H9 (cell line): ENCODE measurements at regions not wholly inside any gene's neighbourhood (a gene's known extent, or its start where the extent isn't known, plus 50 kb on each side); places are given as distances from the start of the nearest gene placed in this dataset.

Experiments
- DNase-seq: peaks from one replicate; pipeline ENCODE4 v3.0.0-alpha.2; 2017
- H2AFZ ChIP-seq: one replicate; pipeline ENCODE4 v1.6.1; 2013; ENCODE audit warnings: mild to moderate bottlenecking, low read length, control low read depth, moderate library complexity
- H2AK5ac ChIP-seq: 2 replicates; pipeline ENCODE4 v1.6.1; 2013; ENCODE audit warnings: low read length, control low read depth, mixed read lengths; ENCODE audit not compliant: insufficient read length
- H2BK120ac ChIP-seq: one replicate; pipeline ENCODE4 v1.6.1; 2013; ENCODE audit warnings: low read depth, mild to moderate bottlenecking, low read length, control low read depth, inconsistent platforms; ENCODE audit not compliant: poor library complexity, severe bottlenecking
- H2BK12ac ChIP-seq: 2 replicates; pipeline ENCODE4 v1.6.1; 2013; ENCODE audit warnings: low read length, control low read depth, mixed read lengths, low read depth; ENCODE audit not compliant: insufficient read length
- H2BK15ac ChIP-seq: 2 replicates; pipeline ENCODE4 v1.6.1; 2013; ENCODE audit warnings: low read depth, low read length, control low read depth
- H2BK20ac ChIP-seq: one replicate; pipeline ENCODE4 v1.6.1; 2013; ENCODE audit warnings: low read depth, mild to moderate bottlenecking, low read length, control low read depth, inconsistent platforms; ENCODE audit not compliant: poor library complexity, severe bottlenecking
- H2BK5ac ChIP-seq: 2 replicates; pipeline ENCODE4 v1.6.1; 2013; ENCODE audit warnings: low read length, control low read depth, mixed read lengths; ENCODE audit not compliant: insufficient read length
- H3K14ac ChIP-seq: 2 replicates; pipeline ENCODE4 v1.6.1; 2013; ENCODE audit warnings: low read length, control low read depth; ENCODE audit not compliant: insufficient read depth
- H3K18ac ChIP-seq: 2 replicates; pipeline ENCODE4 v1.6.1; 2013; ENCODE audit warnings: low read depth, mild to moderate bottlenecking, mixed read lengths, low read length, control low read depth; ENCODE audit not compliant: insufficient read length
- H3K23ac ChIP-seq: 2 replicates; pipeline ENCODE4 v1.6.1; 2013; ENCODE audit warnings: low read length, control low read depth, mixed read lengths, low read depth; ENCODE audit not compliant: insufficient read length
- H3K23me2 ChIP-seq: 2 replicates; pipeline ENCODE4 v1.6.1; 2013; ENCODE audit warnings: low read depth, mild to moderate bottlenecking, mixed read lengths, low read length, control low read depth; ENCODE audit not compliant: insufficient read length, poor library complexity, severe bottlenecking
- H3K27ac ChIP-seq: 2 replicates; pipeline ENCODE4 v1.5.1; 2013; ENCODE audit warnings: low read length, control low read depth, mixed read lengths, low read depth; ENCODE audit not compliant: insufficient read length
- H3K27me3 ChIP-seq: 2 replicates; pipeline ENCODE4 v1.6.1; 2013; ENCODE audit warnings: low read length, control low read depth, inconsistent platforms; ENCODE audit not compliant: insufficient read depth
- H3K4ac ChIP-seq: 2 replicates; pipeline ENCODE4 v1.6.1; 2013; ENCODE audit warnings: low read depth, mild to moderate bottlenecking, control low read depth, inconsistent platforms, low read length, moderate library complexity
- H3K4me1 ChIP-seq: 2 replicates; pipeline ENCODE4 v1.6.1; 2013; ENCODE audit warnings: low read length, control low read depth, inconsistent platforms; ENCODE audit not compliant: insufficient read depth
- H3K4me2 ChIP-seq: 2 replicates; pipeline ENCODE4 v1.6.1; 2013; ENCODE audit warnings: low read length, control low read depth, mixed read lengths; ENCODE audit not compliant: insufficient read length, insufficient read depth
- H3K56ac ChIP-seq: 2 replicates; pipeline ENCODE4 v1.6.1; 2013; ENCODE audit warnings: low read depth, mild to moderate bottlenecking, mixed read lengths, low read length, control low read depth; ENCODE audit not compliant: insufficient read length
- H3K79me1 ChIP-seq: 2 replicates; pipeline ENCODE4 v1.6.1; 2013; ENCODE audit warnings: low read depth, mild to moderate bottlenecking, moderate library complexity, low read length, control low read depth, inconsistent platforms; ENCODE audit not compliant: insufficient read depth, poor library complexity, severe bottlenecking
- H3K79me2 ChIP-seq: 2 replicates; pipeline ENCODE4 v1.6.1; 2013; ENCODE audit warnings: low read length, control low read depth, inconsistent platforms; ENCODE audit not compliant: insufficient read depth
- H3K9ac ChIP-seq: 2 replicates; pipeline ENCODE4 v1.6.1; 2013; ENCODE audit warnings: low read length, control low read depth, mixed read lengths; ENCODE audit not compliant: insufficient read length; ENCODE audit errors: extremely low read depth
- H3K9me3 ChIP-seq: one replicate; pipeline ENCODE4 v1.6.1; 2013; ENCODE audit warnings: low read depth, low read length, inconsistent platforms; ENCODE audit not compliant: control insufficient read depth
- H3T11ph ChIP-seq: one replicate; pipeline ENCODE4 v1.6.1; 2013; ENCODE audit warnings: mild to moderate bottlenecking, low read length, control low read depth, inconsistent platforms
- H4K20me1 ChIP-seq: one replicate; pipeline ENCODE4 v1.6.1; 2013; ENCODE audit not compliant: control insufficient read depth, insufficient read length, insufficient read depth
- H4K5ac ChIP-seq: 2 replicates; pipeline ENCODE4 v1.6.1; 2013; ENCODE audit warnings: low read depth, mild to moderate bottlenecking, mixed read lengths, low read length, control low read depth; ENCODE audit not compliant: insufficient read length
- H4K8ac ChIP-seq: replicated peaks from 2 replicates; pipeline ENCODE4 v1.6.1; 2013; ENCODE audit warnings: low read length, control low read depth, mixed read lengths, low read depth; ENCODE audit not compliant: insufficient read length
- H4K91ac ChIP-seq: 2 replicates; pipeline ENCODE4 v1.6.1; 2013; ENCODE audit warnings: low read depth, mild to moderate bottlenecking, moderate library complexity, mixed read lengths, low read length, control low read depth; ENCODE audit not compliant: insufficient read length
- H3K27ac Mint-ChIP-seq, 3 experiments: 2 replicates in 2 of 3; 3 replicates in 1 of 3; pipeline ENCODE4 v1.8.0; 2020 to 2021; ENCODE audit warnings: mixed read lengths in 3 of 3, mild to moderate bottlenecking in 1 of 3, moderate library complexity in 1 of 3
- H3K27me3 Mint-ChIP-seq: 2 replicates; pipeline ENCODE4 v1.8.0; 2021; ENCODE audit warnings: low read depth, mild to moderate bottlenecking, moderate library complexity, mixed read lengths
- H3K36me3 Mint-ChIP-seq, 3 experiments: 2 replicates in 2 of 3; 3 replicates in 1 of 3; pipeline ENCODE4 v1.8.0; 2020 to 2021; ENCODE audit warnings: low read depth in 3 of 3, mixed read lengths in 3 of 3; ENCODE audit not compliant: insufficient read depth in 1 of 3
- H3K4me1 Mint-ChIP-seq, 2 experiments: 2 replicates each; pipeline ENCODE4 v1.8.0; 2020; ENCODE audit warnings: mixed read lengths in 2 of 2
- H3K4me3 Mint-ChIP-seq, 2 experiments: 2 replicates in 1 of 2; 3 replicates in 1 of 2; pipeline ENCODE4 v1.8.0; 2020 to 2021; ENCODE audit warnings: mild to moderate bottlenecking in 2 of 2, mixed read lengths in 2 of 2, moderate library complexity in 1 of 2
- H3K9me3 Mint-ChIP-seq, 2 experiments: 2 replicates in 1 of 2; 3 replicates in 1 of 2; pipeline ENCODE4 v1.8.0; 2020; ENCODE audit warnings: mild to moderate bottlenecking in 2 of 2, mixed read lengths in 2 of 2, moderate library complexity in 1 of 2
- WGBS: extraction: QIAGEN DNeasy Blood & Tissue Kit; methylation state at CpG from one replicate; pipeline ENCODE4 v1.1.7; 2013; ENCODE audit warnings: missing lambda C conversion rate, low lambda C conversion rate, mixed read lengths; ENCODE audit not compliant: insufficient read length; ENCODE audit errors: extremely low coverage; 5-methylcytosine and 5-hydroxymethylcytosine counted together
- TF ChIP-seq, protein P1 (sequence below): fragments of 200-600 bp; sonication (generic); conservative IDR thresholded peaks from 3 replicates; pipeline ENCODE4 v1.8.0; 2021; ENCODE audit warnings: antibody characterized with exemption, mild to moderate bottlenecking

DNA sequence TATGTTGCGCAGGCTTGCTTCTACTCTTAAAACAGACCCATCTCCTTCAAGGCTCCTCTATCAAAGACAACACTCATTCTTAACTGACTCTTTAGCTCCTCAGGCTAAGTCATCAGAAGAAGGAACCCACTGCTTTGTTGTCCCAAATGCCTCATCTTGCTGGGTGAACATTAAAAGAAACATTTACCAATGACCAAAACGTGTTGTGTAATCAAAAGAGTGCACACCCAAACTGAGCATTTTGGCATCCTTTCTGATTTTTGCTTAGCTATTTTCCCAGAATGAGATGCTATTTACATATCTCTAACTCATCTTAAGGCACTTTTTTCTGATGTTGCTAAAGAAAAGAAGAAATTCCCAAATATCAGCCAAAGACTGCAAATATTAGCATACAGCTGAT lies 131.7 kb upstream of the VCX3A start:
- H3K4me1 ChIP-seq, result no peaks in the 10 kb centered on the region
- no peaks in the 10 kb centered on the region for H3K79me2 ChIP-seq
- no peak overlapping the region for H4K91ac ChIP-seq
- H2AFZ ChIP-seq, result no peak overlapping the region
- no peak overlapping the region for H3K9ac ChIP-seq
- no peak overlapping the region for H4K8ac ChIP-seq
- H2BK120ac ChIP-seq, result no peak overlapping the region
- no peak overlapping the region for H2BK5ac ChIP-seq
- no peak overlapping the region for H2BK15ac ChIP-seq
- no peak overlapping the region for H2BK20ac ChIP-seq
- no peak overlapping the region for H3K18ac ChIP-seq
- no peak overlapping the region for H2AK5ac ChIP-seq
- DNase-seq, result no peak
- H3K14ac ChIP-seq, result no peak overlapping the region
- no CpG with 5 or more reads among the region's 2 CpGs for WGBS
- H3K56ac ChIP-seq, result no peak overlapping the region
- Mint-ChIP-seq H3K36me3 (peaks cover 10 to 14% (median 11%) of the 10 kb centered on the region in 3 experiments), H3K4me1 (peaks cover 19 to 31% of the 10 kb centered on the region in 2 experiments), H3K9me3 (peaks cover 0 to 6% of the 10 kb centered on the region in 2 experiments; a peak in 3 of 5 replicates), H3K27me3 (no peaks in the 10 kb centered on the region), H3K27ac (no peak overlapping the region), H3K4me3 (no peak overlapping the region)
- no peaks in the 10 kb centered on the region for H4K20me1 ChIP-seq
- no peaks in the 10 kb centered on the region for H3K23me2 ChIP-seq
- H3K9me3 ChIP-seq, result no peaks in the 10 kb centered on the region
- H3K4ac ChIP-seq, result no peak overlapping the region
- H3K27ac ChIP-seq, result no peak overlapping the region
- no peak overlapping the region for H3K4me2 ChIP-seq
- H3K23ac ChIP-seq, result no peak overlapping the region
- no peak overlapping the region for H2BK12ac ChIP-seq
- no peak overlapping the region for H3T11ph ChIP-seq
- H3K27me3 ChIP-seq, result no peaks in the 10 kb centered on the region
- no peaks in the 10 kb centered on the region for H3K79me1 ChIP-seq
- TF ChIP-seq, protein P1, sequence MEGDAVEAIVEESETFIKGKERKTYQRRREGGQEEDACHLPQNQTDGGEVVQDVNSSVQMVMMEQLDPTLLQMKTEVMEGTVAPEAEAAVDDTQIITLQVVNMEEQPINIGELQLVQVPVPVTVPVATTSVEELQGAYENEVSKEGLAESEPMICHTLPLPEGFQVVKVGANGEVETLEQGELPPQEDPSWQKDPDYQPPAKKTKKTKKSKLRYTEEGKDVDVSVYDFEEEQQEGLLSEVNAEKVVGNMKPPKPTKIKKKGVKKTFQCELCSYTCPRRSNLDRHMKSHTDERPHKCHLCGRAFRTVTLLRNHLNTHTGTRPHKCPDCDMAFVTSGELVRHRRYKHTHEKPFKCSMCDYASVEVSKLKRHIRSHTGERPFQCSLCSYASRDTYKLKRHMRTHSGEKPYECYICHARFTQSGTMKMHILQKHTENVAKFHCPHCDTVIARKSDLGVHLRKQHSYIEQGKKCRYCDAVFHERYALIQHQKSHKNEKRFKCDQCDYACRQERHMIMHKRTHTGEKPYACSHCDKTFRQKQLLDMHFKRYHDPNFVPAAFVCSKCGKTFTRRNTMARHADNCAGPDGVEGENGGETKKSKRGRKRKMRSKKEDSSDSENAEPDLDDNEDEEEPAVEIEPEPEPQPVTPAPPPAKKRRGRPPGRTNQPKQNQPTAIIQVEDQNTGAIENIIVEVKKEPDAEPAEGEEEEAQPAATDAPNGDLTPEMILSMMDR, result no peak
- no peak overlapping the region for H4K5ac ChIP-seq
